Ureter (tissue), 1 donor: ENCODE measurements at regions not wholly inside any gene's neighbourhood (a gene's known extent, or its start where the extent isn't known, plus 50 kb on each side); places are given as distances from the start of the nearest gene placed in this dataset.

Source experiments
- DNase-seq: peaks from one replicate; pipeline ENCODE4 v3.0.0-alpha.2; 2020; ENCODE audit warnings: low spot score
- donor health status: DM: yes; HTN: yes; CAD: no.

GRCh38 chrX:39802908-39803307 is 294.9 kb downstream of the BCOR start:
- DNase-seq: no peak

GRCh38 chrX:39805022-39805421 is 292.7 kb downstream of the BCOR start:
- no peak for DNase-seq

DNA sequence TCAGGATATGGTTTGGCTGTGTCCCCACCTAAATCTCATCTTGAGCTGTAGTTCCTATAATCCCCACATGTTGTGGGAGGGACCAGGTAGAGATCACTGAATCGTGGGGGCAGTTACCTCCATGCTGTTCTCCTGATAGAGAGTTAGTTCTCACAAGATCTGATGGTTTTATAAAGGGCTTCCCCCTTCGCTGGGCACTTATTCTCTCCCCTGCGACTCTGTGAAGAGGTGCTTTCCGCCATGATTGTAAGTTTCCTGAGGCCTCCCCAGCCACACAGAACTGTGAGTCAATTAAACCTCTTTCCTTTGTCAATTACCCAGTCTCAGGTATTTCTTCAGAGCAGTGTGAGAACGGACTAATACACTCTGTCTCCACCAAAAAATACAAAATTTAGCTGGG is 291.9 kb downstream of the BCOR start:
- DNase-seq: no peak

DNA sequence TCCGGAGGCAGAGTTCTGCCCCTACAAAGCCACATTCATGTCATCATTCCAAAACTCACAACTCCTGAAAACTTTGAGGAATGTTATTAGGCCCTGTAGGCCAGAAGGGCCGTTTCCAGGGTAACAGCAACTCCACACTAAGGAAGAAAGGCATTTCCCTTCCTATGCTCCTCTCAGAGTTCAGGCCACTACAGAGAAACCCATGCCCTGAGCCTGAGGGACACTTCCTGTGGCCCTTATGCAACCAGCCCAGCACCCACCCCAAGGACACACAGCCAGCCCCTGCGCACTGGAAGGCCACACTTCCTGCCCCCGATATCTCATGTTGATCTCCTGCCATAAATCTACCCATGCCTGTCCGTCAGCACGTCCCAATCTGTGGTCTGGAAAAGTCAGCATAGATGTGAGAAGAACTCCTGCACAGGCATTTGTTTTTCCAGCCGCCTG is 289.3 kb downstream of the BCOR start:
- DNase-seq: peak; percentile 50

GRCh38 chrX:39809331-39809730 is 288.4 kb downstream of the BCOR start:
- no peak for DNase-seq

- no peak for DNase-seq
Measured at GRCh38 chrX:39810901-39811300, 286.9 kb downstream of the BCOR start.

GRCh38 chrX:39811376-39811775 is 286.4 kb downstream of the BCOR start:
- no peak for DNase-seq

DNA sequence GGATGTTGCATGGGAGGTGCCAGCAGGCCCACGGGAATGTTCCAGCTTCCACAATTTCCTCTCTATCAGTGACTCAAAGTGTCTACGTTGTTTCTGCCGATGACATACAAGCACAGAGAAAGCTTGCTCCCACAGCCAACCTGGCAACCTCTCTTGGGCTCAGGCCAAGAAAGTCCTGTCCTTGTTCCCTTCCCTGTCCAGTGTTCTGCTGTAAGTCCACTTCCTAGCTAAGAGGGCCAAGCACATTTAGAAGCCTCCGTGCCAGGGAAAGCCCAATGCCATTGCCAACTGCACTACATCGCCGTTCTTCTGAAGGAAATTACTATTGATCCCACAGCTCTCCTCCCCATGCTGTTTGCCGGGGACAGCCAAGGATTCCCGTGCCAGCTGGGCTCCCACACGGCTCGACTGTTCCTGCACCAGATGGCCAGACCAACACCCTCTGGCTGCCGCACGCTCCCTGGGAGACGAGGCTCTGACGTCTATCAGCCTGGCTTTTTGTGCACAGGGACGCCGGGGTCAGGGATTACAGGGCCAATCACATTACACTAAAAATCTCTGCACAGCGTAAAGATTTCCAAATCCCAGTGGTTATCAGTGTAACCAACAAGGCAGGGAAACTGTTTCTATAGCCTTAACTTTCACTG is 284.0 kb downstream of the BCOR start:
- DNase-seq: peak; percentile 55

GRCh38 chrX:39814391-39814790 is 283.4 kb downstream of the BCOR start:
- no peak for DNase-seq

DNA sequence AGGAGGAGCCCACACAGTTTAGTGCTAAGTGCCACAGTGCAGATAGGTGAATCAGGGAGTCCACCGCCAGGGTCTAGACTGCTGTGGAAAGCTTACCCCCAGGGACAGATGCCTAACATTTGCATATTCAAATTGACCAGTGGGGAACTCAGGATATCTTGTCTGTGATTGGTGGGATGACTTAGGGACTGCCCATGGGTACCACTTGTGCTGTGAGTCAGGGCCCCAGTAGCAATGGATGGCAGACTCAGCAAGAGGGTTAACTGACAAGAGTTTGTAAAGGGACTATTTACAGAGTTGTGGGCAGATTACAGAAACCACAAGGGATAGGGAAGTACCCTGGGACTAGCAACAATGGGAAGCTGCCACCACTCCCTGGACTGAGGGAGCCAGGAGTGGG is 282.1 kb downstream of the BCOR start:
- DNase-seq: no peak

DNA sequence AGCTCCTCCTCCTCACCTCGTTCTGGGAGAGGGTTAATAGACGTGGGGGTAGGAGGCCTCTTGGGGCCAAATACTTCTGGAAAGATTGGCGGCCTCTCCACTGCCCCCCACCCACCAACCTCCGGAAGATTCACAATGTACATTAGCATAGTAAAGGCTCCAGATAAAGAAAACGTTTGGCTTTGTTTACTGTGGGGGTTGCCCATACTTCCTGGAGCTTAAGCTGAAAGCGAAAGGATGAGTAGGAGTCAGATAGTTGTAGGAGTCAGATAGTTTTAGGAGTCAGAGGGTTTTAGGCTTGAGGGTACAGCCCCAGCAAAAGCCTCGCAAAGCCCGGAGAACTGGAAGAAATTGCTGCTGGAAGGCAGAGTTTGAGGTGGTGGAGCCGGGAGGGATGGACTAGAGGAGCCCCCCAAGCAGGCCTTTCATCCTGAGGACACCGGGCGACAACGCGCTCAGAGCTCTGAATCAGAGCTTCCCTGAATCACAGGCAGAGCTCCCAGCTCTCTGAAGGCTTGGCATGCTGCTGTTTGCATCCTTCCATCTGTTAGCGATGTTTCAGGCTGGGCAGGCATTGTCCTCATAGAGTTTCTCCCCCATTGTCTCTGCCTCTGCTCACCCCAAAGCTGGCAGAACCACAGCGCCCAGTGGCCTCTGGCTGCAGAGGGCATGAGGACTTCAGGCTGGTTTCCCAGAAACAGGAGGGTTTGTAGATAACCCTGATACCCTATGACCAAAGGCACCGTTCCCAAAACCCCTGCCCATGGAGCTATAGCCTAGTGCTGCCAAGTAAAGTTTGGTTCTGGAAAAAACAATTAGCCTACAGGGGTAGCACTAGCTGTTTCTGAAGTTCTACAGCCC is 280.7 kb downstream of the BCOR start:
- no peak for DNase-seq

- DNase-seq: no peak
Measured at GRCh38 chrX:39817754-39818470, 279.8 kb downstream of the BCOR start.

DNA sequence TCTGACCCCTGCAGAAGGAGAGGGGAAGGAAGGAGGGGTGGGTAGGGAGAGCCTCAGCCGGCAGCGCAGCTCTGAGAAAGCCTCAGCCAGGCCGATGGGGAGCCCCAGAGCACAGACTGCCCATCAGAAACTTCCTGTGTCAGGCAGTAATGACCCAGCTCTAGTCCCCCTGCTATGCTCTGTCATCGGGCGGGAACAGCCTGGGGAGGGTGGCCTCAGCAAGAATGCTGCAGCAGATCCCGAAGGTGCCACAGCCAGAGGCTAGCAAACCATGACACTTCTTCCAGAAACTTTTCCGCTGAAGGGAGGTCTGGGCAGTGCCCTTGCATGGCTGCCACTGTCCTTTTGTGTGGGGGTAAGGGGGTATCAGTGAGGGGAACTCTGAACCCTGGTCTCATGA is 279.0 kb downstream of the BCOR start:
- DNase-seq: no peak

DNA sequence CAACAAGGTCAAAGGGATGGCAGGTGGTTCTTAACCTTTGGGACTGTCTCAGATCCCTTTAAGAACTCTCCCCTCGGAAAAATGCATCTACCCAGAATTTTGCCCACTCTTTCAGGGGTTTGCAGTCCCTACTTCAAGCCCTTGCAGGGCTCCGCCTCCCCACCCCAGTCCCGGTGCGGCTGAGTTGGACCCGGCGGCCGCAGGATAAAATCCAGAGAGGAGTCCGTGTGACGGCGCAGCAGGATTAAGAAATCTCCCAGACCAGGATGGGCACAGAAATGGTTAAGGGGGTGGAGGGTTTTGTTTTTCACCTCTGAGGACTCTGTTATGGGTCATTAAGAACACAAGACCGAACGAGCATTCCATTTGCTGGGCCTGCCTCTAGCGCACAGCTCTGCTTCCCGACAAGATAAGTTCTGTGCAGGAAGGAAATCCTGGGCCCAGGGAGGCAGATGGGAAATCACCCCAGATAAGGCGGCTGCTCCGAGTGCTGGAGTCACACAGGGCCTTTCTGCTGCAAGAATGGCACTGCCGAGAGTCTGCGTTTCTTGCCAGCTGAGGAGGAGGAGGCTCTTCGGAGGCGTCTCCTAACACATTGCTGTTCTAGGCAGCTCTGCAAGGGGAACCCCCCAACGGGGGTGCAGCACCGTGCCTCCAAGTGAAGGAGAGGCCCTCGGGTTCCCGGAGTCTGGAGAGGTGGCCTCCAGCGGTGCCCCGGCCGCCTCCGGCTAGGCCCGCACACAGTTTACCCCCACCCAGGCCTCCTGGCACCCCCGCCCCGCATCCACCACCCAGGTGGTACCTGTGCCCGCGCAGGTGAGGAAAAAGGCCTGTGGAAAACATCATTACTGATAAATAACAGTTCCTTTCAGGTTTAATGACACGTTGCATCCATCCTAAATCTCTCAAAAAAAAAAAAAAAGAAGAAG is 277.6 kb downstream of the BCOR start:
- no peak for DNase-seq

DNA sequence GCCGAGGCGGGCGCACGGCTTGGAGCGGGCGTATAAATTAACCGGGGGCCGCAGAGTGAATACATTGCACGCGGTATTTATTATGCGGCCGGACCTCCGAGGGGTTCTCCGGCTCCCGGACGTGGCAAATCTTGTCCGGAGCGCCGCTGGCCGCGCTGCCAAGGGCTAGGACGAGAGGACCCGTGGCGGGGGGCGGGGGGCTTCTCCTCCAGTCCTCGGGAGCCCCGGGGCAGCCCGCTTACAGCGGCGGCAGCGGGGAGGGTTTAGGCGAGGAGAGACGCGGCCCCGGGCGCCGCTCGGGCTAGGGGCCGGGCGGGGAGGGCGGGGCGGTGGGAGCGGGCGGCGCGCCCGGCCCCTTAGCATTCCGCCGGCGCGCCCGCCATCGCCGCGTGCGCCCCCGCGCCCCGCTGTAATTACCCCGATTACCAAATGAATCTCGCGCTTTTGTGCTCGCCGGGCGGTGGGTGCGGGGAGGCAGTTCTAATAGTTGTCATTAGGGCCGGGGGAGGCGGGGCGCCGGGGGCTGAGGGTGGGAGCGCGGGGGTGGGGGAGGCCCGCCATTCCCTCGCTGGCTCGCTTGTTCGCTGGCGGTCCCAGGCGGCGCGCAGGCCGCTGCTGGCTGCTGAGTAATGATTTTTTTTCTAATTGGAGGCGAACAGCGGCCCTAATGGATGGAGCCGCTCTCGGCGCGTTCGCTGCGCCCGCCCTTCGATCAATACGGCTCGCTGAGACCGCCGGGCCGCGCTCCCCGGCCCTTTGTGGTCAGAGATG is 276.6 kb downstream of the BCOR start:
- DNase-seq: no peak

- DNase-seq: no peak
Measured at GRCh38 chrX:39821709-39822095, 276.1 kb downstream of the BCOR start.

- DNase-seq: no peak
Measured at GRCh38 chrX:39822133-39822748, 275.5 kb downstream of the BCOR start.

DNA sequence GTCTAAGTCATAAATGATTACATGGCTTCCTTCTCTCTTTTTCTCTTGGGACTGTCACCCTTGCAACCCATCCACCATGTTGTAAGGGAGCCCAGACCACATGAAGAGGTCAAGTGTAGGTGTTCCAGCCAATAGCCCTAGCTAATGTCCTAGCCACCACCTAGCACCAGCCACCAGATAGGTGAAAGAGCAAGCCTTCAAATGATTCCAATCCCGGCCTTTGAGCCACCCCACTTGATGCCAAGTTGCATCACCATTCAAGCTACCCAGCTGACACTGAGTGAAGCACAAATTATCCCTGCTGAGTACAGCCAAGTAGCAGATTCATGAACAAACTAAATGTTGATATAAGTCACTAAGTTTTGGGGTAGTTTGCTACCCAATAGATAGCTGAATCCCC is 274.3 kb downstream of the BCOR start:
- no peak for DNase-seq

DNA sequence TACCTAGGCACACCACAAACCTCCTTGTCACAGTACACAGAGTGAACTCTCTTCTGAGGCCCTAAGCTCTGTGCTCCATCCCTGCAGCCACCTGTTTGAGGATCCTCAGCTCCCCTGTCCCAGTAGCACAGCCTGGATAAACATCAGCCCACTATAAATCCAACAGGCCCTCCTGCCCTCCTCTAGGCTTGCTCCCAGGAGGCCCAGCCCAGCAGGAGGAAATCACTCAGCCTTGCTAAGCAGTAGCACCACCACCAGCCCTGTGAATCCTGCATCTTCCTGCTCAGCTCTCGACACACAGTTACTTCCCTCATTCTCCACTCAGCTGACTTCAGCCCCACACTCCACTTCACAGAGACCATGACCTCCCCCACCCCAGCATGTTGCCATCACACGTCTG is 273.9 kb downstream of the BCOR start:
- DNase-seq: no peak

- DNase-seq: no peak
Measured at GRCh38 chrX:39826813-39827543, 270.8 kb downstream of the BCOR start.
